Glomerular visceral epithelial cell (primary cell): ENCODE measurements at regions not wholly inside any gene's neighbourhood (a gene's known extent, or its start where the extent isn't known, plus 50 kb on each side); places are given as distances from the start of the nearest gene placed in this dataset.
A peak's percentile ranks its signal among the peaks of the same experiment; 100 is the strongest.

Experiments
- DNase-seq: peaks from one replicate; pipeline ENCODE4 v3.0.0-alpha.2; 2016; ENCODE audit errors: extremely low spot score

GRCh38 chr5:171684169-171684568 is 101.4 kb upstream of the SMIM23 start:
- DNase-seq: no peak

DNA sequence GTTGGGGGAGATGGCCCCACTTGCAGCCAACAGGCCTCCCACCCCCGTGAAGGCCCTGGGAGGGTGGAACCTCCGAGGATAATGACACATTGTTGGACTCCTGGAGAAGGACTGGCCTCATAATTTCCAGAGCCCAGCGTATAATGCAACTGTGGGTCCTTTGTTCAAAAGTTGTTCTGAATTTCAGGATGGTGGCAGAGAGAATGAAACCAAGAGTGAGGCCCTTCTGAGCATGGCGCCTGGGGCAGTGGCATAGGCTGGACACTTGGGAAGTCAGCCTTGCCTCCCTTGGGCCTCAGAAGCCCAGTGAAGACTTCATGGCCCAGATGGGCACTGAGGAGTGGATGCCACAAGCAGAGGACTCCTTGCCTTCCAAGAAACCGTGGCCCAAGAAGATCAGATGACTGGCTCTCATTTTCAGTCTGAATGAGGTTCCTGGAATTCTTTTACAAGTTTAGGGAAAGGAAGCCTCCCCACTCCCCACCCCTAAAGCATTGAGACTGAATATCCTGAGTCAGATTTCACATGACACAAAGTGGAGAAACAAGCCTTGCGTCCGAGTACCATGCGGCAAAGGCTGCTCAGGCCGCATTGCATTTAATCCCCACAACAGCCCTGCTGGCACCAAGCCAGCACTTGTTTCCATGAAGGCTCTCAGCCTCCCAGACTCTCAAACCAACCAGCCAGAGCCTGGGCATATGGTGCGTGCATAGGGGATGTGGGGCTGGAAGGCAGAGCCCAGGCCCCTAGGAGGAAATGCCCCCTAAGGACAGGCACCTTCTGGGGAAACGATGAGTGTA is 96.7 kb upstream of the SMIM23 start:
- DNase-seq: no peak

DNA sequence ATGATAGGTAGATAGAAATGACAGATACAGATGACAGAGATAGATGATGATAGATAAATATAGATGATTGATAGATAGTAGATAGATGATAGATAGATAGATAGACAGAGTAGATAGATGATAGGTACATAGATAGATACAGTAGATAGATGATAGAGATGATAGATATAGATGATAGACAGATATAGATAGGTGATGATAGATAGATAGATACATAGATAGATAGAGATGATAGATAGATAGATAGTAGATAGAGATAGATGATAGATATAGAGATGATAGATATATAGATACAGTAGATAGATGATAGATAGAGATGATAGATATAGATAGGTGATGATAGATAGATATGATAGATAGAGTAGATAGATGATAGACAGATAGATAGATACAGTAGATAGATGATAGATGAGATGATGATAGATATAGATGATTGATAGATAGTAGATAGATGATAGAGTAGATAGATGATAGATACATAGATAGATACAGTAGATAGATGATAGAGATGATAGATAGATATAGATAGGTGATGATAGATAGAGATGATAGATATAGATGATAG is 95.7 kb upstream of the SMIM23 start:
- DNase-seq: no peak

DNA sequence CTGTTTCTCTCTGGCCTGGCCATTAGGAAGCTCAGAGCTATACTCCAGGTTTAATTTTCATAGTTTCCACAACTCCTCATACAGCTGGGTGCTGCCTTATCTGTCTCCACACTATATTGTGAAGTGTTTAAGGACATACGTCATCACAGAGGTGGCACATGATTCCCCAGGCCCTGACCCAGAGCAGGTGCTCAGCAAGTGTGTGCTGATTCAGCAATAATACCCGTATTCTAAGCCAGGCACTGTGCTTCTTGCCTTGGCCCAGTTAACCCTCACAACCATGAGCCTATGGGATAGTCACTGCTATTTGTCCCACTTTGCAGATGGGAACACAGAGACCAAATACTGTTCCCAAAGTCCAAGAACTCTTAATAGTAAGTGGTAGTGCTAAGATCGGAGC is 93.5 kb upstream of the SMIM23 start:
- no peak for DNase-seq

DNA sequence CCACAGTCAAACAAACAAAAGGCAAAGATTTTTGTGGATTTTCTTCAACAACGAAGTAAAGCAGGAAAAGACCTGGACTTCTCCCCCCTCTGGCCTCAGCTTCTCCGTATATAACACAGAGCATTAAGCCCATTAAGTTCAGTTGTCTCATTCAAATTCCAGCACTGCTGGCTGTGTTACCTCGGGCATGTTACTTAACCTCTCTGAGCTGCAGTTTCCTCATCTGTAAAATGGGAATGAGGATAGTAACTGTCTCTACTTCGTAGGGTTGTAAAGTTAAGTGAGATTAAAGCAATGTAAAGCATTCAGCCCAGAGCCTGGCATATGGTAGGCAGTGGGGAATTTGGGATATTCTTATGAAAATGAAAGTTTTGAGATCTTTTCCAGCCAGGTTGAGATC is 92.7 kb upstream of the SMIM23 start:
- no peak for DNase-seq

GRCh38 chr5:171693412-171693811 is 92.2 kb upstream of the SMIM23 start:
- DNase-seq: no peak

DNA sequence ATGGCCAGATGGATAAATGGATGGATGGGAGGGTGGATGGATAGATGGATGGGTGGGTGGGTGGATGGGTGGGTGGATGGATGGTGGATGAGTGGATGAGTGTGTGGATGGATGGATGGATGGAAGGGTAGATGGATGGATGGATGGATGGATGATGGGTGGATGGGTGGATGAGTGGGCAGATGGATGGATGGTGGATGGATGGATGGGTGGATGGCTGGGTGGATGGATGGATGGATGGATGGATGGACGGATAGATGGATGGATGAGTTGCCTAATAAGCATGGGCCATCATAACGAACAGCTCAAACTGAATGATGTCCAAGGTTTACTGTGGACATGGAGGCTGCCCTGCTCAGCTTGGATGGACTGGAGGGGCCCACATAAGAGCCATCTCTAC is 89.8 kb upstream of the SMIM23 start:
- DNase-seq: no peak

DNA sequence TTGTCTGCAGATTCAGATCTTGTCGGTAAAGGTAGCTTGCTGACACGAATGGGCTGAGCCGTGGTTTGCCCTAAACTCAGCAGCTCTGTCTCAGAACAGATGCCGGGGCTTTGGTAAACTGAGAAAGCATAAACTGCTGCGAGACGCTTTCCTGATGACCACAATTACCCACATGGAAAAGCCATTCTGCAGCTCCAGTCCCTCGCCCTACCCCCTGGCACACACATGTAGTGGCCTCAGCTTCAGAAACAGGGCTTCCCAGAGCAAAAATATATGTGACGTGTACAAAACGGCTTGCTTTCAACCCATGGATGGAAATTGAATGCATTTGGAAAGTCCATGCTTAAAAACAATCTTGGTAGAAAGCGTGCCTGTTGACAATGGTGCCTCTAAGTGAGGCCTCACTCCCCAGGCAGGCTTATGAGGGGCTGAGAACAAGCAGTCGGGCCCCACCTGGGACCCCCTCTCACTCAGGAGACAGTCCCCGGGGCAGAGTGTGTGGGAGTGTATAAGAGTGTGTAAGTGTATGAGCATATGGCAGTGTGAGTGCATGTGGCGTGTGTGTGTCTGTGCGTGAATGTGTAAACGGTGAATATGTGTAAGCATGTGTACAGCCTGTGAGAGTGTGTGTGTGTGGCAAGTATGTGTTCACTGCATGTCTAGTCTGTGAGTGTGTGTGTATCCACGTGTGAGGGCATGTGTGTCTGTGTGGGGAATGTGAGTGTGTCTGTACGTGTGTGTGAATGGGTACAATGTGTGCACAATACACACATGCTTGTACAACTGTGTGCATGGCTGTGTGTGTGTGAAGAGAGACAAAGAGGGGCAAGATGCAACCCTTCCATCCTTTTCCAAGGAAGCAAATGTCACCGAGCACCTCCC is 88.2 kb upstream of the SMIM23 start:
- DNase-seq: no peak

GRCh38 chr5:171700318-171700912 is 85.2 kb upstream of the SMIM23 start:
- DNase-seq: no peak

- no peak for DNase-seq
These were observed 84.5 kb upstream of the SMIM23 start for GRCh38 chr5:171701100-171701541.

DNA sequence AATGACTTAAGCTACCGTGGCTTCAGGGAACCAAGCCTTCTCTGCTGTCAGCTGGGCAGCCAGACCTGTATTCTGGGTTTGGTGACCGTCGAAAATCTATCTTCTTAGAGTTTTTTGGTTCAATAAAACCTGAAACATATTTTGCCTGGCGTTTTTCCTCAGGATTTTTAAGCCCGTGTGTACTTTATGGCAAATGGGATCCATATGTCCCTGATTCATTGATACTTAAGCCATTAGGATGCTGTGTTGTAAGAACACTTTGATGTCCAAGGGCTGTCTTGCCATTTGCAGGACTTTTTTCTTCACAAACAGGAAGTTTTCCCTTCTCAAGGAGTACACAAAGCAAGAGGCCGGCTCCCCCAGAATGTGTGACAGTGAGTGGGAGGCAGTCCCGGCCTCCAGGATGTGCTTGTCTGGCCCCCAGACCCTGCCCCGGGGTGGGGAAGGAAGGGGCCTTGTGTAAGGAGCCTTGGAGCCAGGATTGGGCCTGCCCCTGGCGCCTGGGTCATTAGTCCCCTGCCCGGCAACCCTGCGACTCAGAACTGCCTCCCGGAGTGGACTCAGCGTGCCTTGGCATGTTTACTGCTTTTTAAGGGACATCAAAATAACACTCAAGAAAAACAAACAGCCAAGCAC is 83.4 kb upstream of the SMIM23 start:
- no peak for DNase-seq

GRCh38 chr5:171703146-171703545 is 82.5 kb upstream of the SMIM23 start:
- DNase-seq: no peak

DNA sequence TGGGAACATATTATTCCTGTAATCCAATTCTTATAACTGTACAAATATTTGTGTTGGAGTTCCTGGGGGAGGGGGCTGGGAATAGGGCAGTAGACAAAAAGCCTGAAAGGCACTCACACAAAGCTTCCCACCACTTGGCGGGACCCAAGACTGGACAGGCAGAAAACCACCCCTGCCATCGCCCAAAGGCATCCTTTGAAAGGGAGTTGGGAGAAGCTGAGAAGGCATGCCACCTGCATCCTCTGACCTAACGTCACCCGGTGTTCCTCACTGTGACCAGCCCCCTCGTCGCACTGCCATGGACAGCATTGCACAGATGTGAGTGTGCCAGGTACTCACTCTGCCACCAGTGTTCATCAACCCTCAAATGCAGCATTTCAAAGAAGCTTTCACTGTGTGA is 80.6 kb upstream of the SMIM23 start:
- DNase-seq: no peak

- DNase-seq: no peak
These were observed 79.7 kb upstream of the SMIM23 start for GRCh38 chr5:171705830-171706468.

- no peak for DNase-seq
These were observed 78.7 kb upstream of the SMIM23 start for GRCh38 chr5:171706736-171707441.

- DNase-seq: peak; percentile 23
These were observed 78.2 kb upstream of the SMIM23 start for GRCh38 chr5:171707442-171707792.

DNA sequence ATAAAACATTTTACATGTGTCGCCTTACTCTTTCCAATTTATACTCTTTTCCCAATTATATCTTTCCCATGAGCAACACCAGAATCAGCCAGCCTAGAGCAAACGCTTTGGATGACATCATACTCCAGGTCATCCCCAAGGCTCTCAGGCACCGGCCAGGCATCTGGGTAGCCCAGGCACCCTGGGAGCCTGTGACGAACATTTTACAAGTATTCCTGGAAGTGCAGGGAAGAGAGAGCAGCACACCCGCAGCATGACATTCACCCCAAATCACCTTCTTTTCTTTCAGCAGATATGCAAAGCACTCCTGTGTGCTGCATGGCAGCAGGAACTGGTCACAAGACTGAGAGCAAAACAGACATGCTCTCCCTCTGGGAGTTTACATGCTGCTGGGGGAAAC is 75.7 kb upstream of the SMIM23 start:
- DNase-seq: no peak

DNA sequence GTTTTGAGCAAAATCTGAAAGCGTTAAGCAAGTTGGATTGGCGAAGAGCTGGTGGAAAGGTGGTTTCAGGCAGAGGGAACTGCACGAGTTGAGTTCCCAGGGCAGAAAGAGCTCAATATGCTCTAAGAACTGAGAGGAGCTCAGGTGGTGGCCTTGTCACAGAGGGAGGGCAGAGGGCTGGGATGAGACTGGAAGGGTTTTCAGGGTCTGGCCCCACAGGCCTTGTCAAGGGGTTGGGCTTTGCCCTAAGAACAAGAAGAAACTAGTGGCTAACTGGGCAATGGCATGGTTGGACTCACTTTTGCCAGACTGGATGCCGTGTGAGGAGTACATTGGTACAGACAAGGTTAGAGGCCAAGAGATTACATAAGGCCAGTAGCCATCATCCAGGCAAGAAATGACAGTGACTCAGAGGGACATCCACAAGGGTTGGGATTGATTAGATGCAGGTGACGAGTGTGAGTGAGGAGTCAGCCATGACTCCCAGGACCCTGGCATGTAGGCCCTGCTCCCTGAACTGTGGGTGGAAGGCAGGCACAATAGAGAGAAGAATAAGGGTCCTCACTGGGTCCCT is 75.1 kb upstream of the SMIM23 start:
- DNase-seq: no peak

DNA sequence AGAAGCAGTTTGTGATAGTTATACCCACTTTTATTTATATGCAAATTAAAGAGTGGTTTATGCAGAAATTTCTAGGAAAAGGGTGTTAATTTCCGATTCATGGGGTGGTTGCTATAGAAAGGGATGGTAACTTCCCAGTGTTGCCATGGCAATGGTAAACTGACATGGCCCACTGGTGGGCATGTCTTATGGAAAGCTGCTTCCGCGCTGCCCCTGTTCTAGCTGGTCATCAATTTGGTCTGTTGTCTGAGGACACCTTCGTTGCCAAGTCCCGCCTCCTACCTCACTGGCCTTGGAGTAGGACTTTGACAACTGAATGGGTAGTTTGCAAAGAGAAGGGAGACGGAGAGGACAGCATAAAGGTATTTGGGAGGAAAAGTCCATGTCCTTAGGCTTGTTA is 74.0 kb upstream of the SMIM23 start:
- no peak for DNase-seq

- DNase-seq: no peak
These were observed 73.0 kb upstream of the SMIM23 start for GRCh38 chr5:171712616-171713015.
